ENCODE measurements at regions not wholly inside any gene's neighbourhood (a gene's known extent, or its start where the extent isn't known, plus 50 kb on each side); places are given as distances from the start of the nearest gene placed in this dataset.

- TF ChIP-seq ZNF664 (tag by site-specific recombination; IDR thresholded peaks at IDR 0.05) (no peak), MYNN (tag by site-specific recombination; IDR thresholded peaks at IDR 0.05; ENCODE audit: borderline replicate concordance) (no peak)
Observed at GRCh38 chr21:24910591-24910990, 696.7 kb downstream of the MRPL39 start (continued).

GRCh38 chr21:24903994-24904635, 703.2 kb downstream of the MRPL39 start:
- Histone ChIP-seq H3K36me3 (ENCODE audit: control insufficient read depth in 2 of 2, insufficient read depth in 1 of 2, low read length in 2 of 2) (no peaks in the 10 kb centered on the region), H3K9me3 (ENCODE audit: control insufficient read depth, insufficient read depth, low read depth, low read length) (no peaks in the 10 kb centered on the region), H3K27ac (ENCODE audit: extremely low read depth, low read depth, low read length) (no peak overlapping the region), H3K4me3 (ENCODE audit: low read depth, low read length) (no peak overlapping the region), H3K4me1 (ENCODE audit: control insufficient read depth, insufficient read depth, low read length) (no peaks in the 10 kb centered on the region)
- no peak for TF ChIP-seq ZBTB7A (tag by site-specific recombination; IDR thresholded peaks at IDR 0.05; ENCODE audit: low read depth)
- no peak for TF ChIP-seq ZFHX2 (tag by site-specific recombination; conservative IDR thresholded peaks at IDR 0.05)
- no peak for TF ChIP-seq ZNF335 (tag by site-specific recombination; conservative IDR thresholded peaks at IDR 0.05)
- ChIA-PET CTCF (interaction anchor here (0.6 to 1.0 kb wide), 2 partner anchors 76 to 410 kb away, joined by 3 read pairs; no protein-coding TSS in a partner anchor), POLR2A (no interaction called here)

GRCh38 chr21:24899138-24899537, 708.1 kb downstream of the MRPL39 start:
- Histone ChIP-seq H3K36me3 (ENCODE audit: control insufficient read depth in 2 of 2, insufficient read depth in 1 of 2, low read length in 2 of 2) (no peaks in the 10 kb centered on the region), H3K4me3 (ENCODE audit: low read depth, low read length) (no peak overlapping the region), H3K9me3 (ENCODE audit: control insufficient read depth, insufficient read depth, low read depth, low read length) (no peaks in the 10 kb centered on the region), H3K4me1 (ENCODE audit: control insufficient read depth, insufficient read depth, low read length) (no peaks in the 10 kb centered on the region), H3K27ac (ENCODE audit: extremely low read depth, low read depth, low read length) (no peak overlapping the region)
- POLR2A ChIA-PET: no interaction called here
- TF ChIP-seq ZNF292 (tag by site-specific recombination; IDR thresholded peaks at IDR 0.05; ENCODE audit: borderline replicate concordance, low read depth): no peak
- no peak for TF ChIP-seq TSHZ1 (tag by site-specific recombination; IDR thresholded peaks at IDR 0.05; ENCODE audit: borderline replicate concordance)
- TF ChIP-seq, protein P1, sequence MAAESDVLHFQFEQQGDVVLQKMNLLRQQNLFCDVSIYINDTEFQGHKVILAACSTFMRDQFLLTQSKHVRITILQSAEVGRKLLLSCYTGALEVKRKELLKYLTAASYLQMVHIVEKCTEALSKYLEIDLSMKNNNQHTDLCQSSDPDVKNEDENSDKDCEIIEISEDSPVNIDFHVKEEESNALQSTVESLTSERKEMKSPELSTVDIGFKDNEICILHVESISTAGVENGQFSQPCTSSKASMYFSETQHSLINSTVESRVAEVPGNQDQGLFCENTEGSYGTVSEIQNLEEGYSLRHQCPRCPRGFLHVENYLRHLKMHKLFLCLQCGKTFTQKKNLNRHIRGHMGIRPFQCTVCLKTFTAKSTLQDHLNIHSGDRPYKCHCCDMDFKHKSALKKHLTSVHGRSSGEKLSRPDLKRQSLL (tag by site-specific recombination; IDR thresholded peaks at IDR 0.05): no peak
- no peak for TF ChIP-seq ZNF211 (tag by site-specific recombination; IDR thresholded peaks at IDR 0.05; ENCODE audit: low read depth)
- TF ChIP-seq, protein P2, sequence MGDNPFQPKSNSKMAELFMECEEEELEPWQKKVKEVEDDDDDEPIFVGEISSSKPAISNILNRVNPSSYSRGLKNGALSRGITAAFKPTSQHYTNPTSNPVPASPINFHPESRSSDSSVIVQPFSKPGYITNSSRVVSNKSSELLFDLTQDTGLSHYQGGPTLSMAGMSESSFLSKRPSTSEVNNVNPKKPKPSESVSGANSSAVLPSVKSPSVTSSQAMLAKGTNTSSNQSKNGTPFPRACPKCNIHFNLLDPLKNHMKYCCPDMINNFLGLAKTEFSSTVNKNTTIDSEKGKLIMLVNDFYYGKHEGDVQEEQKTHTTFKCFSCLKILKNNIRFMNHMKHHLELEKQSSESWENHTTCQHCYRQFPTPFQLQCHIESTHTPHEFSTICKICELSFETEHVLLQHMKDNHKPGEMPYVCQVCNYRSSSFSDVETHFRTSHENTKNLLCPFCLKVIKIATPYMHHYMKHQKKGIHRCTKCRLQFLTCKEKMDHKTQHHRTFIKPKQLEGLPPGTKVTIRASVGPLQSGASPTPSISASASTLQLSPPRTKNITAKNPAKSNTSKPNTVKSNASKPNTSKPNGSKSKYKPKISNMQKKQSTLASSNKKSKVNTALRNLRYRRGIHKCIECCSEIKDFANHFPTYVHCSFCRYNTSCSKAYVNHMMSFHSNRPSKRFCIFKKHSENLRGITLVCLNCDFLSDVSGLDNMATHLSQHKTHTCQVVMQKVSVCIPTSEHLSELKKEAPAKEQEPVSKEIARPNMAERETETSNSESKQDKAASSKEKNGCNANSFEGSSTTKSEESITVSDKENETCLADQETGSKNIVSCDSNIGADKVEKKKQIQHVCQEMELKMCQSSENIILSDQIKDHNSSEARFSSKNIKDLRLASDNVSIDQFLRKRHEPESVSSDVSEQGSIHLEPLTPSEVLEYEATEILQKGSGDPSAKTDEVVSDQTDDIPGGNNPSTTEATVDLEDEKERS (tag by site-specific recombination; IDR thresholded peaks at IDR 0.05): no peak
- TF ChIP-seq PRDM2 (tag by site-specific recombination; IDR thresholded peaks at IDR 0.05; ENCODE audit: borderline replicate concordance): no peak
- no peak for TF ChIP-seq KLF8 (tag by site-specific recombination; IDR thresholded peaks at IDR 0.05)
- TF ChIP-seq ZNF155 (tag by site-specific recombination; IDR thresholded peaks at IDR 0.05): no peak
- no peak for TF ChIP-seq BCL11A (tag by site-specific recombination; IDR thresholded peaks at IDR 0.05; ENCODE audit: low read depth)
- CTCF ChIA-PET: no interaction called here

Data from HEK293 (cell line).